ENCODE measurements at regions not wholly inside any gene's neighbourhood (a gene's known extent, or its start where the extent isn't known, plus 50 kb on each side); places are given as distances from the start of the nearest gene placed in this dataset.
"Not testable (repeated sequence)": the region's sequence is repeated elsewhere in the genome, so short reads cannot be mapped to it uniquely, and the experiment has no call there.

- no peak for TF ChIP-seq POLR2A (IDR thresholded peaks at IDR 0.05; ENCODE audit: low read depth, low read length)
- TF ChIP-seq TAF1 (IDR thresholded peaks at IDR 0.05; ENCODE audit: borderline replicate concordance, low read depth, low read length), result no peak
- no peak for TF ChIP-seq POLR2AphosphoS5 (IDR thresholded peaks at IDR 0.05; ENCODE audit: low read depth, low read length)
- no peak for FAIRE-seq
- no peak for DNase-seq (ENCODE audit: insufficient read length)
Measured at GRCh38 chr6:153984811-153985210, 54.2 kb upstream of the OPRM1 start.

GRCh38 chr6:153980171-153980570 is 58.9 kb upstream of the OPRM1 start:
- TF ChIP-seq TAF1 (IDR thresholded peaks at IDR 0.05; ENCODE audit: borderline replicate concordance, low read depth, low read length) (no peak), POLR2AphosphoS5 (IDR thresholded peaks at IDR 0.05; ENCODE audit: low read depth, low read length) (no peak), POLR2A (IDR thresholded peaks at IDR 0.05; ENCODE audit: low read depth, low read length) (no peak)
- no peak for DNase-seq (ENCODE audit: insufficient read length)
- no peak for FAIRE-seq

GRCh38 chr6:153978911-153979548 is 60.0 kb upstream of the OPRM1 start:
- not testable (repeated sequence) for FAIRE-seq; DNase-seq (ENCODE audit: insufficient read length)

- FAIRE-seq (no peak), DNase-seq (ENCODE audit: insufficient read length) (no peak)
- no peak for TF ChIP-seq TAF1 (IDR thresholded peaks at IDR 0.05; ENCODE audit: borderline replicate concordance, low read depth, low read length)
- no peak for TF ChIP-seq POLR2A (IDR thresholded peaks at IDR 0.05; ENCODE audit: low read depth, low read length)
- TF ChIP-seq POLR2AphosphoS5 (IDR thresholded peaks at IDR 0.05; ENCODE audit: low read depth, low read length), result no peak
Measured at GRCh38 chr6:153976921-153977693, 61.9 kb upstream of the OPRM1 start.

- DNase-seq (ENCODE audit: insufficient read length) (no peak), FAIRE-seq (no peak)
- TF ChIP-seq POLR2AphosphoS5 (IDR thresholded peaks at IDR 0.05; ENCODE audit: low read depth, low read length), result no peak
- no peak for TF ChIP-seq TAF1 (IDR thresholded peaks at IDR 0.05; ENCODE audit: borderline replicate concordance, low read depth, low read length)
- TF ChIP-seq POLR2A (IDR thresholded peaks at IDR 0.05; ENCODE audit: low read depth, low read length), result no peak
Measured at GRCh38 chr6:153966001-153966400, 73.0 kb upstream of the OPRM1 start.

GRCh38 chr6:153963352-153963751 is 75.7 kb upstream of the OPRM1 start:
- DNase-seq (ENCODE audit: insufficient read length) (no peak), FAIRE-seq (no peak)
- TF ChIP-seq POLR2AphosphoS5 (IDR thresholded peaks at IDR 0.05; ENCODE audit: low read depth, low read length), result no peak
- no peak for TF ChIP-seq POLR2A (IDR thresholded peaks at IDR 0.05; ENCODE audit: low read depth, low read length)
- no peak for TF ChIP-seq TAF1 (IDR thresholded peaks at IDR 0.05; ENCODE audit: borderline replicate concordance, low read depth, low read length)

- no peak for TF ChIP-seq TAF1 (IDR thresholded peaks at IDR 0.05; ENCODE audit: borderline replicate concordance, low read depth, low read length)
- TF ChIP-seq POLR2A (IDR thresholded peaks at IDR 0.05; ENCODE audit: low read depth, low read length), result no peak
- no peak for TF ChIP-seq POLR2AphosphoS5 (IDR thresholded peaks at IDR 0.05; ENCODE audit: low read depth, low read length)
- FAIRE-seq (no peak), DNase-seq (ENCODE audit: insufficient read length) (no peak)
Measured at GRCh38 chr6:153962555-153962954, 76.5 kb upstream of the OPRM1 start.

GRCh38 chr6:153960741-153961140 is 78.3 kb upstream of the OPRM1 start:
- FAIRE-seq, result no peak
- TF ChIP-seq POLR2AphosphoS5 (IDR thresholded peaks at IDR 0.05; ENCODE audit: low read depth, low read length) (no peak), POLR2A (IDR thresholded peaks at IDR 0.05; ENCODE audit: low read depth, low read length) (no peak), TAF1 (IDR thresholded peaks at IDR 0.05; ENCODE audit: borderline replicate concordance, low read depth, low read length) (no peak)

GRCh38 chr6:153960281-153960680 is 78.8 kb upstream of the OPRM1 start:
- TF ChIP-seq TAF1 (IDR thresholded peaks at IDR 0.05; ENCODE audit: borderline replicate concordance, low read depth, low read length) (no peak), POLR2AphosphoS5 (IDR thresholded peaks at IDR 0.05; ENCODE audit: low read depth, low read length) (no peak), POLR2A (IDR thresholded peaks at IDR 0.05; ENCODE audit: low read depth, low read length) (no peak)
- FAIRE-seq (no peak), DNase-seq (ENCODE audit: insufficient read length) (no peak)

More at GRCh38 chr6:153960741-153961140, 78.3 kb upstream of the OPRM1 start:
- DNase-seq (ENCODE audit: insufficient read length), result no peak

GRCh38 chr6:153959276-153959675 is 79.8 kb upstream of the OPRM1 start:
- DNase-seq (ENCODE audit: insufficient read length) (no peak), FAIRE-seq (no peak)
- no peak for TF ChIP-seq POLR2A (IDR thresholded peaks at IDR 0.05; ENCODE audit: low read depth, low read length)
- TF ChIP-seq POLR2AphosphoS5 (IDR thresholded peaks at IDR 0.05; ENCODE audit: low read depth, low read length), result no peak
- no peak for TF ChIP-seq TAF1 (IDR thresholded peaks at IDR 0.05; ENCODE audit: borderline replicate concordance, low read depth, low read length)

GRCh38 chr6:153958860-153959259 is 80.2 kb upstream of the OPRM1 start:
- FAIRE-seq, result no peak

GRCh38 chr6:153957394-153957793 is 81.6 kb upstream of the OPRM1 start:
- no peak for TF ChIP-seq POLR2AphosphoS5 (IDR thresholded peaks at IDR 0.05; ENCODE audit: low read depth, low read length)
- no peak for DNase-seq (ENCODE audit: insufficient read length)
- FAIRE-seq, result no peak

More at GRCh38 chr6:153958860-153959259, 80.2 kb upstream of the OPRM1 start:
- no peak for TF ChIP-seq POLR2AphosphoS5 (IDR thresholded peaks at IDR 0.05; ENCODE audit: low read depth, low read length)
- TF ChIP-seq POLR2A (IDR thresholded peaks at IDR 0.05; ENCODE audit: low read depth, low read length), result no peak
- DNase-seq (ENCODE audit: insufficient read length), result no peak

Data from GM12892 (cell line).